HG03025 (cell line): ENCODE measurements at regions not wholly inside any gene's neighbourhood (a gene's known extent, or its start where the extent isn't known, plus 50 kb on each side); places are given as distances from the start of the nearest gene placed in this dataset.

Experiments used
- ATAC-seq: cut with Tn5 transposase; IDR thresholded peaks from one replicate; pipeline ENCODE4 v1.9.1; 2021; ENCODE audit warnings: mild to moderate bottlenecking, moderate library complexity; ENCODE audit not compliant: unreplicated experiment, low FRiP score

- no peak for ATAC-seq
Observed at GRCh38 chr15:95266451-95267061, 1035.2 kb downstream of the MCTP2 start.

GRCh38 chr15:95267481-95267880, 1036.1 kb downstream of the MCTP2 start:
- ATAC-seq: no peak

- no peak for ATAC-seq
Observed at GRCh38 chr15:95269242-95270183, 1038.2 kb downstream of the MCTP2 start.

GRCh38 chr15:95274101-95274500, 1042.7 kb downstream of the MCTP2 start:
- no peak for ATAC-seq

GRCh38 chr15:95277266-95277665, 1045.9 kb downstream of the MCTP2 start:
- ATAC-seq: no peak

GRCh38 chr15:95278532-95279245, 1047.3 kb downstream of the MCTP2 start:
- no peak for ATAC-seq

GRCh38 chr15:95279277-95280019, 1048.1 kb downstream of the MCTP2 start:
- ATAC-seq: no peak

GRCh38 chr15:95280711-95281110, 1049.3 kb downstream of the MCTP2 start:
- no peak for ATAC-seq

GRCh38 chr15:95281470-95281869, 1049.0 kb upstream of the NR2F2 start:
- ATAC-seq: no peak

- no peak for ATAC-seq
Observed at GRCh38 chr15:95284492-95284891, 1046.0 kb upstream of the NR2F2 start.

- ATAC-seq: no peak
Observed at GRCh38 chr15:95284933-95285421, 1045.5 kb upstream of the NR2F2 start.

- no peak for ATAC-seq
Observed at GRCh38 chr15:95286352-95286880, 1044.1 kb upstream of the NR2F2 start.

GRCh38 chr15:95287720-95288103, 1042.8 kb upstream of the NR2F2 start:
- ATAC-seq: no peak

- no peak for ATAC-seq
Observed at GRCh38 chr15:95288626-95289025, 1041.9 kb upstream of the NR2F2 start.

GRCh38 chr15:95290176-95290974, 1040.1 kb upstream of the NR2F2 start:
- ATAC-seq: no peak

GRCh38 chr15:95291898-95292472, 1038.5 kb upstream of the NR2F2 start:
- ATAC-seq: no peak

- no peak for ATAC-seq
Observed at GRCh38 chr15:95292785-95293450, 1037.6 kb upstream of the NR2F2 start.

GRCh38 chr15:95293456-95294031, 1037.0 kb upstream of the NR2F2 start:
- no peak for ATAC-seq
